ENCODE measurements at regions not wholly inside any gene's neighbourhood (a gene's known extent, or its start where the extent isn't known, plus 50 kb on each side); places are given as distances from the start of the nearest gene placed in this dataset.
"Not testable (repeated sequence)": the region's sequence is repeated elsewhere in the genome, so short reads cannot be mapped to it uniquely, and the experiment has no call there.

DNA sequence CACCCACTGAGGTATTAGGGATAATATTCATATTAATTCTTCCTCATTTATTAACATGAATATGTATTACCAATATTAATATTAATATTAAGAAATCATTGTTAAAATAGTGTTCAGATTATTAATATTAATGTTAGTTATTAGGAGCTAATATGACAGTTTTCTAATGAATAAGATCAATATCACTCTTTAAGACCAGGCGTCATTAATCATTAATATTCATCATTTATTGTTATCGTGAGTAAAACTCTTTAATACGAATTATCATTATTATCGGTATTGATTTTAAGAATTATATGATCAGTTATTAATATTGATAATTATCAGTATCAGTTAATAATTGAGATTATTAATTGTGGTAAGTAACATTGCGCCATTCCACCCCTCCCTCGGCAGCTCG lies 101.0 kb upstream of the HMX1 start:
- DNase-seq = not testable (repeated sequence)

DNA sequence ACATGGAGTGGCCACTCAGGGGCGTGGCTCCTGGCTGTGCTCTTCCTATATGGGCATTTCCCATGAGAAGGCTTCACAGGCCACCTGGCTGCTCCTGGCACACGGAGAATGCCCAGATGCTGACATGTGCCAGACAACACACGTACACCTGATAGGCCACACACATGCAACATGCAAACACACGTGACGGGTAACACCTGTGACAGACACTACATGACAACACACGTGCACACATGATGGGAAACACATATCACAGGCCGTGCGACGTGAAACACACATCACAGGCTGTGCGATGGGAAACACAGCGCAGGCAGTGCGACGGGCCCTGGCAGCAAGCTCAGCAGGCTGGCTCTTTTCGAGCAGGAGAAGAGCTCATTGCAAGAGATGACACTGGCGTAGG lies 94.3 kb upstream of the HMX1 start:
- DNase-seq = not testable (repeated sequence)

DNA sequence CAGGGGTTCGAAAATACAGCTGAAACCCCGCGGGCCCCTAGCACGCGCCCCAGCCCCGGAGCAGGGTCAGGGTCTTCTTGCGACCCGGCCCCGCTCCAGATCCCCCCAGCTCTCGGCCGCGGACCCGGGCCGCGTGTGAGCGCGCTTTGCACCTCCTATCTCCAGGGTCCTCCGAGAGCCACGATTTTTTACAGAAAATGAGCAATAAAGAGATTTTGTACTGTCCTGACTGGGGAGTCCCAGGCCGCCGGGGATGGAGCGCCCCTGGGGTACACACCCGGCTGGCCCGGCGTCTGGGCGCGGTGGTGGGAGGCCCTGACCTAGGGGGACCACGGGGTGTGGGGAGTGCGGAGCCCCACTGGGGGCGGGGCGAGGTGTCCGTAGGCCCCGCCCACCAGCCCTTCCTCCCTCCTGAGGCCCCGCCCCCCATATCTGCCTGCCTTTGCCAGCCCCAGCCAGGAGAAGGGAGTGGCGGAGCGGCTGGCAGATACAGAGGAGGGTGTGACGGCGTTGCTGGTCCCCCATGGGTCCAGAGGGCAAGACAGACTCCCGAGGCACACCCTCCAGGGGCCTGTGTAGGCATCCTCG lies 92.7 kb upstream of the HMX1 start:
- not testable (repeated sequence) for DNase-seq

- DNase-seq = not testable (repeated sequence)
These were observed 91.9 kb upstream of the HMX1 start for GRCh38 chr4:8963533-8963932.

DNA sequence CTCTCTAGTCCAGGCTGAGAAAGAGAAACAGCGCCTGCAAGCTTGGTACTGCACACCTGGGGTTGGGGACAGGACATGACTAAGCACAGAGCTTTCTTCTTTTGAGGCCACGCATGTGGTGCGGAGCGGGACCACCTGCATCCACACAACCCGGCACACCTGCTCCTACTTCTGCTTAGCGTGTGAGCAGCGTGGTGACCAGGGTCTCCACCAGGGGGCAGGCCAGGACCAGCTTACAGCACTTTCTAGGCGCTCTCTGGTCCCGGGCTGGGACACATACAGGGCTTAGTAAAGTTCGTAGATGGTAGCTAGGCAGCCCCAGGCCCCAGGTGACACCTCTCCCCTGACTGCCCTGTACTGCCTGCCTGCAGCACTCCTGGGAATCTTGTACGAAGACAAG lies 89.7 kb upstream of the HMX1 start:
- not testable (repeated sequence) for DNase-seq

DNA sequence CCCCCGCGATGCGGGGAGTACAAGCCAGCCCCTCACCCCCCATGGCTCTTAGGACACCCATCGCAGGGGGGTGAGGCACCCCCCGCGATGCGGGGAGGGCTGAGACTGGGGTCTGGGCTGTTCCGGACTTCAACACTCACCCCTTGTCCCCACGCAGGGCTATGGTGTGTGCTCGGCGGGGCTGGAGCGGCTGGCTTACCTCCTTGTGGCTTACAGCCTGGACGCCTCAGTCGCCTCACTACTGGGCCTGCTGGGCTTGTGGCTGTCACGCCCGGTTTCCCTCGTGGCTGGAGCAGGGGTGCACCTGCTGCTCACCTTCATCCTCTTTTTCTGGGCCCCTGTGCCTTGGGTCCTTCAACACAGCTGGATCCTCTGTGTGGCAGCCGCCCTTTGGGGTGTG lies 87.8 kb upstream of the HMX1 start:
- DNase-seq = not testable (repeated sequence)

DNA sequence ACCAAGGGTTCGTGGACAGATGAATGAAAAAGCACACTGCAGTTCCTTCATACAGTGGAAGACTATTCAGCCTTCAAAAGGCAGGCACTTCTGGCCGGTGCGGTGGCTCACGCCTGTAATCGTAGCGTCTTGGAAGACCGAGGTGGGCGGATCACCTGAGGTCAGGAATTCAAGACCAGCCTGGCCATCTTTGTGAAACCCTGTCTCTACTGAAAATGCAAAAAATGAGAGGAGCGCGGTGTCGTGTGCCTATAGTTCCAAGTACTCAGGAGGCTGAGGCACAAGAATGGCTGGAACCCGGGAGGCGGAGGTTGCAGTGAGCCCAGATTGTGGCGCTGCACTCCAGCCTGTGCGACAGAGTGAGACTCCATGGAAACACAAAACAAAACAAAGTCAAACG lies 82.4 kb upstream of the HMX1 start:
- DNase-seq = not testable (repeated sequence)

DNA sequence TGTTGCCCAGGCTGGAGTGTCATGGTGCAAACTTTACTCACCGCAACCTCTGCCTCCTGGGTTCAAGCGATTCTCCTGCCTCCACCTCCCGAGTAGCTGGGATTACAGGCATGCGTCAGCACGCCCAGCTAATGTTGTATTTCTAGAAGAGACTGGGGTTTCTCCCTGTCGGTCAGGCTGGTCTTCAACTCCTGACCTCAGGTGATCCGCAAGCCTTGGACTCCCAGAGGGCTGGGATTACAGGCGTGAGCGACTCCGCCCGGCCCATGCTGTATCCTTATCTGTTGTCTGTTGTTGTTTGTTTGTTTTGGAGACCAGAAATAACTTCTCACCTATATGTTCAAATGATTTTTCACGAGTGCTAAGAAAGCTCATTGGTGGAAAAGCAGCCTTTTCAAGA lies 81.2 kb upstream of the HMX1 start:
- not testable (repeated sequence) for DNase-seq

- not testable (repeated sequence) for DNase-seq
These were observed 80.5 kb upstream of the HMX1 start for GRCh38 chr4:8952109-8952508.

DNA sequence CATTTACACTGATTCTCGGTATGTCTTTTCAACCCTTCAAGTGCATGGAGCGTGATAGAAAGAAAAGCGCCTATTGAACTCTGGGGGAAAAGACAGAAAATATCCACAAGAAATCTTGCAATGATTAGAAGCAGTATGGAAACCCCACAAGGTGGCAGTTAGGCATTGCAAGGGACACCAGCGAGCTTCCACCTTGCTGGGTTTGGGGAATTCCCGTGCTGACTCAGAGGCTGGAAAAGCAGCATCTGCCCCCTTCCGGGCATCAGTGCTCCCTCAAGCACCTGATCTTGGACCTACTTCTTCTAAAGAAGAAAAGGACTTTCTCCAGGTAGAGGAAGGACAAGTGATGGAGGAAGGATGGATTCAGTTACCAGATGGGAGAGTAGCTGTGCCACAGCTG lies 73.9 kb upstream of the HMX1 start:
- not testable (repeated sequence) for DNase-seq

- DNase-seq = not testable (repeated sequence)
These were observed 71.7 kb upstream of the HMX1 start for GRCh38 chr4:8943367-8943766.

DNA sequence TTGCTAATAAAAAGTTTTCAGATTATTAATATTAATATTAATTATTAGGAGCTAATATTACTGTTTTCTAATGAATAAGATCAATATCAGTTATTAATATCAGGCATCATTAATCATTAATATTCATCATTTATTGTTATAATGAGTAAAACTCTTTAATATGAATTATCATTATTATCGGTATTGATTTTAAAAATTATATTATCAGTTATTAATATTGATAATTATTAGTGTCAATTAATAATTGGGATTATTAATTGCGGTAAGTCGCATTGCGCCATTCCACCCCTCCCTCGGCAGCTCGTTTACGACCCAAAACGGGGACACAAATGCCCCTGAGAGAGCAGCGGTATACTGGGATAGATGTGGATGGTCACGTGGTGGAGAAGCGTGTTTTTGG lies 70.4 kb upstream of the HMX1 start:
- not testable (repeated sequence) for DNase-seq

DNA sequence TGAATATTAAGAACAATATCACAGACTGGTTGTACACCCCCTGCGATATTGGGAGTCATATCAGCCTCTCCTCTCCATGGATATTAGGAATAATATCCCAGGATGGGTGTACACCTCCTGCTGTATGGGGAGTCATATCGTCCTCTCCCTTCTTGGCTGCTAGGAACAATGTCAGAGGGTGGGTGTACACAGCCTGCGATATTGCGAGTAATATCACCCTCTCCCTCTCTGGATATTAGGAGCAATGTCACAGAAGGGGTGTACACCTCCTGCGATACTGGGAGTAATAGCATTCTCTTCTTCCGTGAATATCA lies 69.8 kb upstream of the HMX1 start:
- DNase-seq = not testable (repeated sequence)

DNA sequence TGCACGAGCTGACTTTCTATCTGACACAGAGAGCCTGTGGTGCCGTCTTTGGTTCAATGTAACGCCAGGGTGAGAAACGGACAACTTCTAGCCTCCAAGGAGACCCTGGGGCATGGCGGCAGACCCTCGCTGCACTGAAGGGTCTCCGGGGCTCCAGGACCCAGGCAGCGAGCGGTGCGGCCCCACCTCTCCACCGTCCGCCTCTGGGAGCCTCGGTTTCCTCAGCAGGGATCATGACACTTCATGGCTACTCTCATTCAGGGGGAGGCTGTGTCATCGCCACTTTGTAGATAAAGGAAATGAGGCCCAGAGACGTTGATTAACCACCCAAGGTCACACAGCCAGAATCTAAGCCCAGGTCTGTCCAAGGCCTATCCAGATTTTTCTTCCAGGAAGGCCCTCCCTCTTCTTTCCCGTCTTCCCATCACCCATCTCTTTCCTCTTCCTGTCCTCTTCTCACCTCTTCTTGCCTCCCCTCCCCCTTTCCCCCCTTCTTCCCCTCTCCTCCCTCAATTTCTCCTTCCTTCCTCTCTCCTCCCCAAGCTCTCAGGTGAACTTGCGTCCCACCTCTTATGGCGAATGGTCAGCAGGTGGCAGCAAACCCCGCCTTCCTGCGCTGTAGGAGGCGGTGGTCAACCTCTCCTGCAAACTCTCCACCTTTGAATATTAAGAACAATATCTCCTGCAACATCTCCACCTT lies 69.3 kb upstream of the HMX1 start:
- DNase-seq = no peak

DNA sequence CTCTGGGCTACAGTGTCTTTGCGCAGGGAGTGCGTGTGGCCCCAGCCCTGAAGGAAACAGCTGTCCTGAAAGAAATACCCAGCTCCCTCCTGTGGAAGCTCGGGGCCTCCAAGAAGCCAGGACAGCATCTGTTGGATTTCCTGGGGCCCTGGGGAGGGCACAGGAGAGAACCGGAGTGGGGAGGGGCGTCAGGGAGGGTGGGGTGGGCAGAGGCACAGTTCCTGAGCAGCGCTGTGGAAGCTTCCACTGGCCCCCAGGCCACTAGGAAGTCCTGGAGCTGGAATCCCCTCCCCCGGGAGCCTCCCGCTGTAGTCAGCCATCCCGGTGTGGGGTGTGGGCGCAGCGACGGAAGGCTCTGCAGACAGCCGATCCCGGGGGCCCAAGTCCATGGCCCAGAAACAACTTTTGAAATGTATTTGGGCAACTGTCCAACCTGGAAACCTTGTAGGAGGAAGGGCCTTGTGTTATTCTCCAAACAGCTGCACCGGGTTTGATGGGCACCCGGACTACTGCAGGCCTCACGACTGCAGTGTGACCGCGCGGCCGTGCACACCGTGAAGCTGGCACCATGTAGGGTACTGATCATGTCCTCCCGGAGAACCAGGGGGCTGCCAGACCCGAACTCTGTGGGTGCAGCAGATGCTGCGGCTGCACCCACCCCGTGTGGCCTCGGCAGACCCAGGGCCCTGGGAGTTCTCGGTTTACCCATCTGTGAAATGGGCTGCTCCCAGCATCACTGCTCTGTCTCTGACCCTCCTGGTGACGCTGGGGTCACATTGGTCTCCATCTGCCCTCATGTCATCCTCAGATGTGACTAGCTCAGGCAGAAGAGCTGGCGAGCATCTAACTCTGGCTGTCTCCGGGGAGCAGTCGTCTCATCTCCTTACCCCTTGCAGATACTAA lies 68.5 kb upstream of the HMX1 start:
- peak; percentile 13 for DNase-seq

DNA sequence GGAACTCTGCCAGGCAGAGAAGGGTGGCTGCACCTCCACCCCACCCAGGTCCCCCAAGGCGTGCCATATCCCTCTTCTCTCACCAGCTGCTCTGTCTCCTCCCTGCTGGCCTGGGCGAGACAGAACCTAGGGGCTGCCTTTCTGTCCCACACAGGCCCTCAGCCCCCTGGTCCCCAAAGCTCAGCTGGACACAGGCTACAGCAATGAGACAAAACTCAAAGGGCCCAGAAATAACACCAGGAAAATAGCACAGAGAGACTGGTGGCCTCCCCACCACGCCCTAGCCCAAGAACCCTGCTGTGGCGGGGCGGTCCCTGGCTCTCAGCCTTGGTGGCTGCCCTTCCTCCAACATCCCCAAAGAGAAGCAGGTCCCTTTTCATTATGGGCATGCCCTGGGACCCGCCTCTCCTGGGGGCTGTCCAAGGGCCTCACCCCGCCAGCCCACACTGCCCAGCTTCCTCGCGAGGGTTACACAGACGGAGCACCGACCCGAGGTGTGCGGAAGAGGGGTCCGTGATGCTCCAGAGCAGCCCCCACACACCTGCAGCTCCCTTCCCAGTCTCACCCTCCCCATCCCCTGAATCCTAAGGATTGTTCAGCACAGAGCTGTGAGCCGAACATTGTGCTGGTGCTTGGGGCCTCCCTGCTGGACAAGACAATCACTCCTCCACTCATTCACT lies 67.7 kb upstream of the HMX1 start:
- DNase-seq = no peak

DNA sequence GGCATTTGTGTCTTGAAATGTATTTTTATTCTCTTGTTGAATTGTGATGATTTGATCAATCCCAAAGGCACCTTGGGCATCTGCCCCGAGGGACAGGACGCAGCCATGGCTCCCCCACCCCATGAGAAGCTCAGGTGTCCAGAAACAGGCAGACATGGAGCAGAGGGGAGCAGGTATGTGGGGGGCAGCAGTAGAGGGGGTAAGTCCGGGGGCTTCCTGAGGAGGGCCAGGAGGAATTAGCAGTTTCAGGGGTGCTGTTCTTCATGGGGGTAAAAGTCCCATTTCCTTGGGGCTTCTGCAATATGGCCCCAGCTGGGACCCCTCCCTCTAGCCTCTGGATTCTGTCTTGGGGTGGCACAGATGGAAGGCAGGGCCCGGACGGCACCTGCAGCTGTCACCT lies 67.0 kb upstream of the HMX1 start:
- no peak for DNase-seq

DNA sequence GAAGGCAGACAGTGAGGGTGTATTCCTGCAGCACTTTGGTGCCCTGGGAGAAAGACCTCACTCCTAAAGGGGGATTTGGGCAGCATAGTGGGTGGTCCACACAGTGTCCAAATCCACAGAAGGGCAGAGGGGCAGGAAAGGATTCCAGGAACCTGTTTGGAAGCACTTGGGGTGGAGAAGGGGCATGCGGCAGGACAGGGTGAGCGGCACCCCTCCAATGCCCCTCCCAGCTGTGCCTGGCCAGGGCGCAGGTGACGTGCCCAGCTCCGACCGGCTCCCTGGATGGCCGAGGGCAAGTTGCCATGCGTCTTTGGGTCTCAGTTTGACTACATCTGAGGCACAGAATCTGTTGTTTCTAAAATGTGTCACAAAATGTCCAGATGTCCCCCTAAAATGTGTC lies 66.5 kb upstream of the HMX1 start:
- no peak for DNase-seq

GRCh38 chr4:8932884-8933283 lies 61.2 kb upstream of the HMX1 start:
- DNase-seq = no peak

DNA sequence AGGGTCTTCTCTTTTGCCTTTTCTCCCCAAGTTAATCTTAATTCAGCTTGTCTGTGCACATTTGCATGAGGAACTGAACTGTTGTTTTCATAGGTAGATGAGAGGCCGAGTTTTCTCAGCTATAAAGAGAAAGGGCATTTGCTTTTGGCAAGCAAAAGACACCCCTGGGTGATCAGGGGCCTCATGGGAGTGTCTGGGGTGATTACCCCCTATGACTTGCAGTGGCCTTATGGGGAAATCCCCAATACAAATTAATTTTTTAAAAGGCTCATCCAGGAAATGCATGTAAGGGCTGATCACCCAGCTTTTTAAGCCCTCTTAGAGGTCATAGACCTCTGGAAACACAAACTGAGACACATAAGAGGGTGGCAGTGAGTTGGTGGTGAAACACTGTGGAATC lies 56.4 kb upstream of the HMX1 start:
- no peak for DNase-seq

GRCh38 chr4:8922481-8922880 lies 50.8 kb upstream of the HMX1 start:
- no peak for DNase-seq

GRCh38 chr4:8921465-8921864 lies 49.8 kb upstream of the HMX1 start:
- DNase-seq = no peak

Data from hindlimb muscle (tissue), 1 donor.